ENCODE measurements at regions not wholly inside any gene's neighbourhood (a gene's known extent, or its start where the extent isn't known, plus 50 kb on each side); places are given as distances from the start of the nearest gene placed in this dataset.

DNA sequence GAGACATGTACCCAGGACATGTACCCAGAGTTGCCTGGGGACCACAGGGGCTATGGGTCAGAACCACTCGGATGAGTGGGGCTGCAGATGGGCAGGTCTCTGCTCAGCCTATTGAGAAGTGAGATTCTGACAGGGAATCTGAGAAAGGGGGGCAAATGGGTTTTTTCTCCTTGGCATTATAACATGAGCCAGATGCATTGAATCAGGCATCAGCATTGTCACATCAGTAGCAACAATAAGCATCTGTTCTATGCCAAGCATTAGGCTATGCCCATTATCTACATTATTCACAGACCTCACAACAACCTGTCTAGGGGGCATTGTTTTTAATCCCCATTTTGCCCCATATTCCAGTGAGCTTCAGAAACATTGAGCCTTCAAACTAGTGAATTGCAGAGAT is 108.2 kb downstream of the PLCE1 start:
- no peaks in the 10 kb centered on the region for H3K79me2 ChIP-seq (replicated peaks; ENCODE audit: insufficient read depth)
- TF ChIP-seq STAT1 (IDR thresholded peaks at IDR 0.05; ENCODE audit: unreplicated experiment), result no peak
- no peak overlapping the region for H2AFZ ChIP-seq
- no peak overlapping the region for H3K27ac ChIP-seq (ENCODE audit: low read depth)
- Mint-ChIP-seq H3K4me1 (peaks cover 2% of the 10 kb centered on the region; the same call in 2 of the 3 replicates), H3K27ac (no peak overlapping the region), H3K4me3 (no peak overlapping the region), H3K27me3 (ENCODE audit: insufficient read depth, low read depth, poor library complexity) (peaks cover 3% of the 10 kb centered on the region), H3K9me3 (no peaks in the 10 kb centered on the region), H3K36me3 (ENCODE audit: low read depth) (no peaks in the 10 kb centered on the region)
- H3K4me1 ChIP-seq (ENCODE audit: insufficient read depth), result no peaks in the 10 kb centered on the region
- H3F3A ChIP-seq (replicated peaks; ENCODE audit: low read depth), result no peaks in the 10 kb centered on the region
- no peak overlapping the region for H3K4me3 ChIP-seq
- H3K36me3 ChIP-seq (ENCODE audit: insufficient read depth), result no peaks in the 10 kb centered on the region
- H3K4me2 ChIP-seq, result no peak overlapping the region
- DNase-seq (ENCODE audit: low spot score) (no peak), ATAC-seq (no peak)
- H4K20me1 ChIP-seq (replicated peaks; ENCODE audit: insufficient read depth), result no peaks in the 10 kb centered on the region
- no peaks in the 10 kb centered on the region for H3K27me3 ChIP-seq (ENCODE audit: insufficient read depth)
- H3K9me2 ChIP-seq (ENCODE audit: insufficient read depth), result no peaks in the 10 kb centered on the region

DNA sequence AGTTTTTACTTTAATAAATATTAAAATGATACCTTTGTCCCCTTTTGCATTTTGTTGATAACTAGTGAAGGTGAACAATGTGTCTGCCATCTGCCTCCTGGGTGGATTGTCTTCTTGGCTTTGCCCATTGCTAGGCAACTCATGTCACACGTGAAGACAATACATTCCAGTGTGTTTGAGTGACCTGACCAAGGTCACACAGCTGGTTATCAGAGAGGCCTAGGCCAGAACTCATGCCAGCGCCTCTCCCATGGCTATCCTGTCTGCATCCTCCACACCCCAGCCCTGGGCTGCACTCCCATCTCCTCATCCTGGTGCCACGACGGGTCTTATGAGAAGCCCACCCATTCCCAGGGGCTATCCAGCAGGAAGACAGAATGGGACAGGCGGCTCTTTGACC is 108.7 kb downstream of the PLCE1 start:
- Mint-ChIP-seq H3K4me1 (peaks cover 4% of the 10 kb centered on the region; the same call in 2 of the 3 replicates), H3K36me3 (ENCODE audit: low read depth) (no peaks in the 10 kb centered on the region), H3K9me3 (no peaks in the 10 kb centered on the region), H3K27ac (no peak overlapping the region), H3K27me3 (ENCODE audit: insufficient read depth, low read depth, poor library complexity) (peaks cover 3% of the 10 kb centered on the region), H3K4me3 (no peak overlapping the region)
- H3K27me3 ChIP-seq (ENCODE audit: insufficient read depth), result no peaks in the 10 kb centered on the region
- H2AFZ ChIP-seq, result no peak overlapping the region
- TF ChIP-seq, protein P1, sequence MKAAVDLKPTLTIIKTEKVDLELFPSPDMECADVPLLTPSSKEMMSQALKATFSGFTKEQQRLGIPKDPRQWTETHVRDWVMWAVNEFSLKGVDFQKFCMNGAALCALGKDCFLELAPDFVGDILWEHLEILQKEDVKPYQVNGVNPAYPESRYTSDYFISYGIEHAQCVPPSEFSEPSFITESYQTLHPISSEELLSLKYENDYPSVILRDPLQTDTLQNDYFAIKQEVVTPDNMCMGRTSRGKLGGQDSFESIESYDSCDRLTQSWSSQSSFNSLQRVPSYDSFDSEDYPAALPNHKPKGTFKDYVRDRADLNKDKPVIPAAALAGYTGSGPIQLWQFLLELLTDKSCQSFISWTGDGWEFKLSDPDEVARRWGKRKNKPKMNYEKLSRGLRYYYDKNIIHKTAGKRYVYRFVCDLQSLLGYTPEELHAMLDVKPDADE (IDR thresholded peaks at IDR 0.05), result no peak
- H3K4me1 ChIP-seq (ENCODE audit: insufficient read depth), result no peaks in the 10 kb centered on the region
- no peaks in the 10 kb centered on the region for H3K9me2 ChIP-seq (ENCODE audit: insufficient read depth)
- ATAC-seq (no peak), DNase-seq (ENCODE audit: low spot score) (no peak)
- H3K27ac ChIP-seq (ENCODE audit: low read depth), result no peak overlapping the region
- H3K4me2 ChIP-seq, result no peak overlapping the region
- no peaks in the 10 kb centered on the region for H3F3A ChIP-seq (replicated peaks; ENCODE audit: low read depth)
- no peaks in the 10 kb centered on the region for H3K79me2 ChIP-seq (replicated peaks; ENCODE audit: insufficient read depth)
- no peak overlapping the region for H3K4me3 ChIP-seq
- H4K20me1 ChIP-seq (replicated peaks; ENCODE audit: insufficient read depth), result no peaks in the 10 kb centered on the region
- H3K36me3 ChIP-seq (ENCODE audit: insufficient read depth), result no peaks in the 10 kb centered on the region

DNA sequence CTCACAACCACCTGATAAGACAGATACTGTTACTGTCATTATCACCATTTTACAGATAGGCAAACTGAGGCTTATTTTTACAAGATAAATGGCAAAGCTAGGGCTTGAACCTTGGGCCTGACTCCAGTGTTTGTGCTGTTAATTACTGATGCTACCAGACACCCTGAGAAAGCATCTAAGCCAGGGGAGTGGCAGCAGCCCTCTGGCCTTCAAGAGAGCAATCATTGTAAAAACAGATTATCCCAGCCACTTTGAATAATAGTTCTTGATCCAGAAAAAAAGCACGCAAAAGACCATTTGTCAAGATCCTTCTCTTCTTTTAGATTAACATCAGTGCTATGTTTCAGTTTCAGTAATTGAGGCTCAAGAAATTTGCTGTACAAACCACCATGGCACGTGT is 109.5 kb downstream of the PLCE1 start:
- no peak overlapping the region for H2AFZ ChIP-seq
- no peaks in the 10 kb centered on the region for H3K4me1 ChIP-seq (ENCODE audit: insufficient read depth)
- no peak overlapping the region for H3K4me2 ChIP-seq
- H3K79me2 ChIP-seq (replicated peaks; ENCODE audit: insufficient read depth), result no peaks in the 10 kb centered on the region
- Mint-ChIP-seq H3K36me3 (ENCODE audit: low read depth) (no peaks in the 10 kb centered on the region), H3K4me1 (peaks cover 4% of the 10 kb centered on the region; the same call in 2 of the 3 replicates), H3K4me3 (no peak overlapping the region), H3K9me3 (no peaks in the 10 kb centered on the region), H3K27me3 (ENCODE audit: insufficient read depth, low read depth, poor library complexity) (peaks cover 3% of the 10 kb centered on the region), H3K27ac (no peak overlapping the region)
- H3F3A ChIP-seq (replicated peaks; ENCODE audit: low read depth), result no peaks in the 10 kb centered on the region
- no peak for ATAC-seq
- H3K36me3 ChIP-seq (ENCODE audit: insufficient read depth), result no peaks in the 10 kb centered on the region
- H3K9me2 ChIP-seq (ENCODE audit: insufficient read depth), result no peaks in the 10 kb centered on the region
- no peak for DNase-seq (ENCODE audit: low spot score)
- no peak overlapping the region for H3K4me3 ChIP-seq
- H3K27ac ChIP-seq (ENCODE audit: low read depth), result no peak overlapping the region
- H4K20me1 ChIP-seq (replicated peaks; ENCODE audit: insufficient read depth), result no peaks in the 10 kb centered on the region
- H3K27me3 ChIP-seq (ENCODE audit: insufficient read depth), result no peaks in the 10 kb centered on the region
- no peak for TF ChIP-seq EZH2phosphoT487 (IDR thresholded peaks at IDR 0.05; ENCODE audit: unreplicated experiment)
- TF ChIP-seq, protein P2, sequence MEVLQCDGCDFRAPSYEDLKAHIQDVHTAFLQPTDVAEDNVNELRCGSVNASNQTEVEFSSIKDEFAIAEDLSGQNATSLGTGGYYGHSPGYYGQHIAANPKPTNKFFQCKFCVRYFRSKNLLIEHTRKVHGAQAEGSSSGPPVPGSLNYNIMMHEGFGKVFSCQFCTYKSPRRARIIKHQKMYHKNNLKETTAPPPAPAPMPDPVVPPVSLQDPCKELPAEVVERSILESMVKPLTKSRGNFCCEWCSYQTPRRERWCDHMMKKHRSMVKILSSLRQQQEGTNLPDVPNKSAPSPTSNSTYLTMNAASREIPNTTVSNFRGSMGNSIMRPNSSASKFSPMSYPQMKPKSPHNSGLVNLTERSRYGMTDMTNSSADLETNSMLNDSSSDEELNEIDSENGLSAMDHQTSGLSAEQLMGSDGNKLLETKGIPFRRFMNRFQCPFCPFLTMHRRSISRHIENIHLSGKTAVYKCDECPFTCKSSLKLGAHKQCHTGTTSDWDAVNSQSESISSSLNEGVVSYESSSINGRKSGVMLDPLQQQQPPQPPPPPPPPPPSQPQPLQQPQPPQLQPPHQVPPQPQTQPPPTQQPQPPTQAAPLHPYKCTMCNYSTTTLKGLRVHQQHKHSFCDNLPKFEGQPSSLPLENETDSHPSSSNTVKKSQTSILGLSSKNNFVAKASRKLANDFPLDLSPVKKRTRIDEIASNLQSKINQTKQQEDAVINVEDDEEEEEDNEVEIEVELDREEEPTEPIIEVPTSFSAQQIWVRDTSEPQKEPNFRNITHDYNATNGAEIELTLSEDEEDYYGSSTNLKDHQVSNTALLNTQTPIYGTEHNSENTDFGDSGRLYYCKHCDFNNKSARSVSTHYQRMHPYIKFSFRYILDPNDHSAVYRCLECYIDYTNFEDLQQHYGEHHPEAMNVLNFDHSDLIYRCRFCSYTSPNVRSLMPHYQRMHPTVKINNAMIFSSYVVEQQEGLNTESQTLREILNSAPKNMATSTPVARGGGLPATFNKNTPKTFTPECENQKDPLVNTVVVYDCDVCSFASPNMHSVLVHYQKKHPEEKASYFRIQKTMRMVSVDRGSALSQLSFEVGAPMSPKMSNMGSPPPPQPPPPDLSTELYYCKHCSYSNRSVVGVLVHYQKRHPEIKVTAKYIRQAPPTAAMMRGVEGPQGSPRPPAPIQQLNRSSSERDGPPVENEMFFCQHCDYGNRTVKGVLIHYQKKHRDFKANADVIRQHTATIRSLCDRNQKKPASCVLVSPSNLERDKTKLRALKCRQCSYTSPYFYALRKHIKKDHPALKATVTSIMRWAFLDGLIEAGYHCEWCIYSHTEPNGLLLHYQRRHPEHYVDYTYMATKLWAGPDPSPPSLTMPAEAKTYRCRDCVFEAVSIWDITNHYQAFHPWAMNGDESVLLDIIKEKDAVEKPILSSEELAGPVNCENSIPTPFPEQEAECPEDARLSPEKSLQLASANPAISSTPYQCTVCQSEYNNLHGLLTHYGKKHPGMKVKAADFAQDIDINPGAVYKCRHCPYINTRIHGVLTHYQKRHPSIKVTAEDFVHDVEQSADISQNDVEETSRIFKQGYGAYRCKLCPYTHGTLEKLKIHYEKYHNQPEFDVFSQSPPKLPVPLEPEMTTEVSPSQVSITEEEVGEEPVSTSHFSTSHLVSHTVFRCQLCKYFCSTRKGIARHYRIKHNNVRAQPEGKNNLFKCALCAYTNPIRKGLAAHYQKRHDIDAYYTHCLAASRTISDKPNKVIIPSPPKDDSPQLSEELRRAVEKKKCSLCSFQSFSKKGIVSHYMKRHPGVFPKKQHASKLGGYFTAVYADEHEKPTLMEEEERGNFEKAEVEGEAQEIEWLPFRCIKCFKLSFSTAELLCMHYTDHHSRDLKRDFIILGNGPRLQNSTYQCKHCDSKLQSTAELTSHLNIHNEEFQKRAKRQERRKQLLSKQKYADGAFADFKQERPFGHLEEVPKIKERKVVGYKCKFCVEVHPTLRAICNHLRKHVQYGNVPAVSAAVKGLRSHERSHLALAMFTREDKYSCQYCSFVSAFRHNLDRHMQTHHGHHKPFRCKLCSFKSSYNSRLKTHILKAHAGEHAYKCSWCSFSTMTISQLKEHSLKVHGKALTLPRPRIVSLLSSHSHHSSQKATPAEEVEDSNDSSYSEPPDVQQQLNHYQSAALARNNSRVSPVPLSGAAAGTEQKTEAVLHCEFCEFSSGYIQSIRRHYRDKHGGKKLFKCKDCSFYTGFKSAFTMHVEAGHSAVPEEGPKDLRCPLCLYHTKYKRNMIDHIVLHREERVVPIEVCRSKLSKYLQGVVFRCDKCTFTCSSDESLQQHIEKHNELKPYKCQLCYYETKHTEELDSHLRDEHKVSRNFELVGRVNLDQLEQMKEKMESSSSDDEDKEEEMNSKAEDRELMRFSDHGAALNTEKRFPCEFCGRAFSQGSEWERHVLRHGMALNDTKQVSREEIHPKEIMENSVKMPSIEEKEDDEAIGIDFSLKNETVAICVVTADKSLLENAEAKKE (CRISPR knock-in tag; IDR thresholded peaks at IDR 0.05), result no peak
- no peak for TF ChIP-seq JUNB (IDR thresholded peaks at IDR 0.05; ENCODE audit: unreplicated experiment)
- TF ChIP-seq CREB1 (CRISPR knock-in tag; IDR thresholded peaks at IDR 0.05; ENCODE audit: low read depth), result no peak
- TF ChIP-seq EZH2 (IDR thresholded peaks at IDR 0.05; ENCODE audit: low read depth, unreplicated experiment), result no peak
- TF ChIP-seq, protein P1 (IDR thresholded peaks at IDR 0.05), result no peak
- no peak for TF ChIP-seq STAT1 (IDR thresholded peaks at IDR 0.05; ENCODE audit: unreplicated experiment)
- TF ChIP-seq POLR2AphosphoS5 (IDR thresholded peaks at IDR 0.05; ENCODE audit: low read depth), result no peak
- TF ChIP-seq ZNF114 (CRISPR knock-in tag; IDR thresholded peaks at IDR 0.05), result no peak

Data from GM23338 (cell line).